ENCODE measurements at regions not wholly inside any gene's neighbourhood (a gene's known extent, or its start where the extent isn't known, plus 50 kb on each side); places are given as distances from the start of the nearest gene placed in this dataset.

GRCh38 chr20:18907353-18907752 is 93.8 kb downstream of the SCP2D1 start:
- ChIA-PET CTCF (no interaction called here), POLR2A (no interaction called here)
- H3K79me2 ChIP-seq (ENCODE audit: insufficient read depth) = no peaks in the 10 kb centered on the region
- no peak overlapping the region for H3K4me3 ChIP-seq (ENCODE audit: low read depth in 2 of 2, low read length in 1 of 2)
- H3K9ac ChIP-seq = no peak overlapping the region
- no peaks in the 10 kb centered on the region for H4K20me1 ChIP-seq (ENCODE audit: insufficient read depth)
- no peaks in the 10 kb centered on the region for H3K9me3 ChIP-seq
- H3K27me3 ChIP-seq (ENCODE audit: insufficient read depth) = no peaks in the 10 kb centered on the region
- no peaks in the 10 kb centered on the region for H3K36me3 ChIP-seq (replicated peaks in 1 of 2; ENCODE audit: control insufficient read depth in 1 of 2, insufficient read depth in 2 of 2, low read length in 1 of 2)
- DNase-seq = no peak
- TF ChIP-seq NRF1 (IDR thresholded peaks at IDR 0.05; ENCODE audit: low read depth, low read length) = no peak
- no peak for TF ChIP-seq TCF12 (IDR thresholded peaks at IDR 0.05)
- no peak for TF ChIP-seq ZBTB33 (IDR thresholded peaks at IDR 0.05; ENCODE audit: borderline replicate concordance, low read depth)
- no peak for TF ChIP-seq RAD21 (IDR thresholded peaks at IDR 0.05; ENCODE audit: low read length)
- no peak for TF ChIP-seq EP300 (IDR thresholded peaks at IDR 0.05; ENCODE audit: borderline replicate concordance in 1 of 2, low read depth in 1 of 2, low read length in 1 of 2)
- no peak for TF ChIP-seq MAX (IDR thresholded peaks at IDR 0.05; ENCODE audit: low read depth)
- no peak for TF ChIP-seq RFX5 (IDR thresholded peaks at IDR 0.05; ENCODE audit: low read length)
- no peak for TF ChIP-seq FOXJ3 (CRISPR knock-in tag; IDR thresholded peaks at IDR 0.05)
- TF ChIP-seq RXRA (IDR thresholded peaks at IDR 0.05; ENCODE audit: borderline replicate concordance, low read depth) = no peak
- no peak for TF ChIP-seq POLR2AphosphoS5 (IDR thresholded peaks at IDR 0.05; ENCODE audit: low read depth, low read length)
- no peak for TF ChIP-seq GATA2 (CRISPR knock-in tag; IDR thresholded peaks at IDR 0.05)
- no peak for TF ChIP-seq TEAD4 (IDR thresholded peaks at IDR 0.05; ENCODE audit: borderline replicate concordance, insufficient read depth)
- no peak for TF ChIP-seq MEF2A (IDR thresholded peaks at IDR 0.05; ENCODE audit: borderline replicate concordance, low read depth)
- 18% methylated on average over 6 of the region's 6 CpGs for WGBS (ENCODE audit: low lambda C conversion rate)
- H3K9me2 ChIP-seq = no peaks in the 10 kb centered on the region
- H3K4me2 ChIP-seq = no peak overlapping the region
- H3F3A ChIP-seq (replicated peaks; ENCODE audit: insufficient read depth) = no peaks in the 10 kb centered on the region
- no peaks in the 10 kb centered on the region for H3K4me1 ChIP-seq (ENCODE audit: control insufficient read depth in 1 of 2, insufficient read depth in 2 of 2, low read depth in 1 of 2, low read length in 1 of 2)
- no peak overlapping the region for H3K27ac ChIP-seq (ENCODE audit: low read depth in 2 of 2, low read length in 1 of 2)
- H2AFZ ChIP-seq (ENCODE audit: low read depth) = no peak overlapping the region

- Histone ChIP-seq H4K20me1 (ENCODE audit: insufficient read depth) (no peaks in the 10 kb centered on the region), H3K9ac (no peak overlapping the region), H2AFZ (ENCODE audit: low read depth) (no peak overlapping the region), H3K36me3 (replicated peaks in 1 of 2; ENCODE audit: control insufficient read depth in 1 of 2, insufficient read depth in 2 of 2, low read length in 1 of 2) (no peaks in the 10 kb centered on the region), H3K9me3 (no peaks in the 10 kb centered on the region), H3K27ac (ENCODE audit: low read depth in 2 of 2, low read length in 1 of 2) (no peak overlapping the region), H3K79me2 (ENCODE audit: insufficient read depth) (no peaks in the 10 kb centered on the region), H3K4me2 (no peak overlapping the region), H3K9me2 (no peaks in the 10 kb centered on the region), H3K4me1 (ENCODE audit: control insufficient read depth in 1 of 2, insufficient read depth in 2 of 2, low read depth in 1 of 2, low read length in 1 of 2) (no peaks in the 10 kb centered on the region), H3F3A (replicated peaks; ENCODE audit: insufficient read depth) (no peaks in the 10 kb centered on the region), H3K27me3 (ENCODE audit: insufficient read depth) (no peaks in the 10 kb centered on the region), H3K4me3 (ENCODE audit: low read depth in 2 of 2, low read length in 1 of 2) (no peak overlapping the region)
- no peak for DNase-seq
- ChIA-PET POLR2A (no interaction called here), CTCF (no interaction called here)
- WGBS (ENCODE audit: low lambda C conversion rate) = 4% methylated on average over 3 of the region's 3 CpGs
- TF ChIP-seq TCF12 (IDR thresholded peaks at IDR 0.05) (no peak), FOXM1 (IDR thresholded peaks at IDR 0.05; ENCODE audit: low read depth) (no peak), FOXJ3 (CRISPR knock-in tag; IDR thresholded peaks at IDR 0.05) (no peak), TEAD4 (IDR thresholded peaks at IDR 0.05; ENCODE audit: borderline replicate concordance, insufficient read depth) (no peak), RFX5 (IDR thresholded peaks at IDR 0.05; ENCODE audit: low read length) (no peak), USF2 (IDR thresholded peaks at IDR 0.05; ENCODE audit: borderline replicate concordance, low read depth, low read length) (no peak), ZBTB33 (IDR thresholded peaks at IDR 0.05; ENCODE audit: borderline replicate concordance, low read depth) (no peak), RXRA (IDR thresholded peaks at IDR 0.05; ENCODE audit: borderline replicate concordance, low read depth) (no peak), EP300 (IDR thresholded peaks at IDR 0.05; ENCODE audit: borderline replicate concordance in 1 of 2, low read depth in 1 of 2, low read length in 1 of 2) (no peak), RCOR1 (IDR thresholded peaks at IDR 0.05; ENCODE audit: low read length) (no peak), IRF3 (IDR thresholded peaks at IDR 0.05; ENCODE audit: low read depth, low read length) (no peak), MAX (IDR thresholded peaks at IDR 0.05; ENCODE audit: low read depth) (no peak), GABPA (IDR thresholded peaks at IDR 0.05; ENCODE audit: low read depth) (no peak), NFIC (IDR thresholded peaks at IDR 0.05; ENCODE audit: borderline replicate concordance) (no peak), RAD21 (IDR thresholded peaks at IDR 0.05; ENCODE audit: low read length) (no peak)
Measured at GRCh38 chr20:18908109-18908508, 94.5 kb downstream of the SCP2D1 start.
